ENCODE measurements at regions not wholly inside any gene's neighbourhood (a gene's known extent, or its start where the extent isn't known, plus 50 kb on each side); places are given as distances from the start of the nearest gene placed in this dataset.

GRCh38 chrX:110437686-110438085, 79.0 kb downstream of the RTL9 start:
- TF ChIP-seq, protein P1, sequence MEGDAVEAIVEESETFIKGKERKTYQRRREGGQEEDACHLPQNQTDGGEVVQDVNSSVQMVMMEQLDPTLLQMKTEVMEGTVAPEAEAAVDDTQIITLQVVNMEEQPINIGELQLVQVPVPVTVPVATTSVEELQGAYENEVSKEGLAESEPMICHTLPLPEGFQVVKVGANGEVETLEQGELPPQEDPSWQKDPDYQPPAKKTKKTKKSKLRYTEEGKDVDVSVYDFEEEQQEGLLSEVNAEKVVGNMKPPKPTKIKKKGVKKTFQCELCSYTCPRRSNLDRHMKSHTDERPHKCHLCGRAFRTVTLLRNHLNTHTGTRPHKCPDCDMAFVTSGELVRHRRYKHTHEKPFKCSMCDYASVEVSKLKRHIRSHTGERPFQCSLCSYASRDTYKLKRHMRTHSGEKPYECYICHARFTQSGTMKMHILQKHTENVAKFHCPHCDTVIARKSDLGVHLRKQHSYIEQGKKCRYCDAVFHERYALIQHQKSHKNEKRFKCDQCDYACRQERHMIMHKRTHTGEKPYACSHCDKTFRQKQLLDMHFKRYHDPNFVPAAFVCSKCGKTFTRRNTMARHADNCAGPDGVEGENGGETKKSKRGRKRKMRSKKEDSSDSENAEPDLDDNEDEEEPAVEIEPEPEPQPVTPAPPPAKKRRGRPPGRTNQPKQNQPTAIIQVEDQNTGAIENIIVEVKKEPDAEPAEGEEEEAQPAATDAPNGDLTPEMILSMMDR (conservative IDR thresholded peaks at IDR 0.05 in 1 of 2, IDR thresholded peaks at IDR 0.05 in 1 of 2; ENCODE audit: low read depth in 1 of 2, low read length in 2 of 2), result no peak
- TF ChIP-seq EZH2 (IDR thresholded peaks at IDR 0.05; ENCODE audit: low read length, missing control alignments), result no peak

Measured in fibroblast of lung (primary cell).